Endodermal cell (in vitro differentiated cells): ENCODE measurements at regions not wholly inside any gene's neighbourhood (a gene's known extent, or its start where the extent isn't known, plus 50 kb on each side); places are given as distances from the start of the nearest gene placed in this dataset.

Experiments
- DNase-seq: peaks from one replicate; pipeline ENCODE4 v3.0.0-alpha.2; 2017
- H3K27ac ChIP-seq: 2 replicates; pipeline ENCODE4 v1.5.1; 2013; ENCODE audit warnings: mild to moderate bottlenecking, low read depth, low read length, moderate library complexity
- H3K27me3 ChIP-seq: 2 replicates; pipeline ENCODE4 v1.6.1; 2013; ENCODE audit warnings: mild to moderate bottlenecking, low read length, moderate library complexity; ENCODE audit not compliant: insufficient read depth, control insufficient read depth, poor library complexity, severe bottlenecking
- H3K36me3 ChIP-seq: 2 replicates; pipeline ENCODE4 v1.7.0; 2013; ENCODE audit warnings: mild to moderate bottlenecking, low read length, moderate library complexity; ENCODE audit not compliant: control insufficient read depth, insufficient read depth
- H3K4me1 ChIP-seq: one replicate; pipeline ENCODE4 v1.7.0; 2013; ENCODE audit warnings: low read length; ENCODE audit not compliant: control insufficient read depth, insufficient read depth
- H3K4me3 ChIP-seq: 2 replicates; pipeline ENCODE4 v1.5.1; 2013; ENCODE audit warnings: mild to moderate bottlenecking, low read length, moderate library complexity
- H3K9ac ChIP-seq: 2 replicates; pipeline ENCODE4 v1.6.1; 2013; ENCODE audit warnings: mild to moderate bottlenecking, low read length, moderate library complexity; ENCODE audit not compliant: poor library complexity, severe bottlenecking; ENCODE audit errors: extremely low read depth
- H3K9me3 ChIP-seq: 2 replicates; pipeline ENCODE4 v1.6.1; 2013; ENCODE audit warnings: mild to moderate bottlenecking, low read length, moderate library complexity; ENCODE audit not compliant: control insufficient read depth
- H3K27ac Mint-ChIP-seq: 2 replicates; pipeline ENCODE4 v1.8.0; 2020; ENCODE audit warnings: mixed read lengths
- H3K27me3 Mint-ChIP-seq: 2 replicates; pipeline ENCODE4 v1.8.0; 2021; ENCODE audit warnings: mild to moderate bottlenecking, mixed read lengths; ENCODE audit not compliant: insufficient read depth
- H3K36me3 Mint-ChIP-seq: 2 replicates; pipeline ENCODE4 v1.8.0; 2020; ENCODE audit warnings: low read depth, mixed read lengths
- H3K4me1 Mint-ChIP-seq: 2 replicates; pipeline ENCODE4 v1.8.0; 2020; ENCODE audit warnings: mixed read lengths
- H3K4me3 Mint-ChIP-seq: 2 replicates; pipeline ENCODE4 v1.8.0; 2020; ENCODE audit warnings: mild to moderate bottlenecking, moderate library complexity, mixed read lengths
- H3K9me3 Mint-ChIP-seq: 2 replicates; pipeline ENCODE4 v1.8.0; 2020; ENCODE audit warnings: mild to moderate bottlenecking, mixed read lengths
- CTCF ChIP-seq: fragments of 200-600 bp; sonication (generic); conservative IDR thresholded peaks from 2 replicates; pipeline ENCODE4 v1.5.0; 2021; ENCODE audit warnings: antibody characterized with exemption, mild to moderate bottlenecking
- WGBS, 2 experiments: methylation state at CpG; one replicate each; pipeline versions ENCODE4 v1.1.5 to v1.1.7; 2013; ENCODE audit warnings: missing lambda C conversion rate in 2 of 2, mixed read lengths in 1 of 2; ENCODE audit not compliant: insufficient coverage in 1 of 2, insufficient read length in 1 of 2; 5-methylcytosine and 5-hydroxymethylcytosine counted together

GRCh38 chr13:74413482-74413881 lies 279.3 kb upstream of the KLF12 start:
- no peaks in the 10 kb centered on the region for H3K4me1 Mint-ChIP-seq
- H3K36me3 ChIP-seq, result no peaks in the 10 kb centered on the region
- no peaks in the 10 kb centered on the region for H3K36me3 Mint-ChIP-seq
- H3K9me3 ChIP-seq, result peaks cover 14% of the 10 kb centered on the region
- peaks cover 9% of the 10 kb centered on the region for H3K9me3 Mint-ChIP-seq
- no peak overlapping the region for H3K27ac Mint-ChIP-seq
- no peak for DNase-seq
- no peak for TF ChIP-seq CTCF
- H3K4me3 ChIP-seq, result no peak overlapping the region
- no peak overlapping the region for H3K4me3 Mint-ChIP-seq
- no peaks in the 10 kb centered on the region for H3K4me1 ChIP-seq
- whole genome bisulfite sequencing, 2 experiments, result 90 to 93% methylated on average over 2 to 8 of the region's 8 CpGs
- no peaks in the 10 kb centered on the region for H3K27me3 Mint-ChIP-seq
- H3K27me3 ChIP-seq, result no peaks in the 10 kb centered on the region
- no peak overlapping the region for H3K9ac ChIP-seq
- H3K27ac ChIP-seq, result no peak overlapping the region

GRCh38 chr13:74409551-74409950 lies 275.3 kb upstream of the KLF12 start:
- DNase-seq, result no peak
- Histone ChIP-seq H3K9me3 (peaks cover 14% of the 10 kb centered on the region), H3K9ac (no peak overlapping the region), H3K4me3 (no peak overlapping the region), H3K36me3 (no peaks in the 10 kb centered on the region), H3K4me1 (no peaks in the 10 kb centered on the region), H3K27ac (no peak overlapping the region), H3K27me3 (no peaks in the 10 kb centered on the region)
- Mint-ChIP-seq H3K27me3 (no peaks in the 10 kb centered on the region), H3K4me3 (no peak overlapping the region), H3K36me3 (no peaks in the 10 kb centered on the region), H3K4me1 (no peaks in the 10 kb centered on the region), H3K9me3 (peaks cover 12% of the 10 kb centered on the region), H3K27ac (no peak overlapping the region)
- no peak for TF ChIP-seq CTCF
- WGBS, 2 experiments, result 94 to 100% methylated on average over 5 of the region's 5 CpGs

- Histone ChIP-seq H3K27me3 (no peaks in the 10 kb centered on the region), H3K36me3 (no peaks in the 10 kb centered on the region), H3K4me3 (no peak overlapping the region), H3K4me1 (no peaks in the 10 kb centered on the region), H3K9ac (no peak overlapping the region), H3K27ac (no peak overlapping the region), H3K9me3 (peaks cover 2% of the 10 kb centered on the region)
- WGBS, 2 experiments, result 86 to 87% methylated on average over 2 to 3 of the region's 3 CpGs
- TF ChIP-seq CTCF, result no peak
- Mint-ChIP-seq H3K27me3 (no peaks in the 10 kb centered on the region), H3K9me3 (peaks cover 17% of the 10 kb centered on the region), H3K4me3 (no peak overlapping the region), H3K4me1 (no peaks in the 10 kb centered on the region), H3K36me3 (peaks cover 5% of the 10 kb centered on the region), H3K27ac (no peak overlapping the region)
- no peak for DNase-seq
Observed at GRCh38 chr13:74406420-74406819, 272.2 kb upstream of the KLF12 start.
